ENCODE measurements at regions not wholly inside any gene's neighbourhood (a gene's known extent, or its start where the extent isn't known, plus 50 kb on each side); places are given as distances from the start of the nearest gene placed in this dataset.

DNA sequence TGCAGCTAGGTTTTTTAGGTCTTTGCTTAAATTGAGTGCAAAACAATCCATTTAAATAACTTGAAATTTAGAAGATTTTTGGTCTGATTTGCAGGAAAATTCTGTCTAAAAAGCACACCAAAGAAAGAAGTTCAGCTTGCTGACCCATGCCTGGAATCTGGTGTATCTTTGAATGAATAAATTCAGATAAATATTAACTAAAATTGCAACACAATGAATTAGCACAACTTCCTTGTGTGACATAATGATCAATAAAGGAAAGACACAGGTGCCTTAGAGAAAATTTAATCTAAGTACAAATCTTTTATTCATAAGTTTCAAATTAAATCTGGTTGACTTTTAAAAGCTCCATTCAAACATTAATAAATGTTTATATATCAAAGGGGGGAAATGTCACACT lies 791.5 kb upstream of the LCORL start:
- no peak overlapping the region for H3K9ac ChIP-seq (ENCODE audit: low read depth, low read length, poor library complexity, severe bottlenecking)
- no peak overlapping the region for H3K4me3 ChIP-seq (ENCODE audit: low read length, poor library complexity, severe bottlenecking)
- no peaks in the 10 kb centered on the region for H4K20me1 ChIP-seq (ENCODE audit: insufficient read depth, low read length, poor library complexity, severe bottlenecking)
- H3K9me3 ChIP-seq (ENCODE audit: insufficient read depth, low read depth, low read length), result no peaks in the 10 kb centered on the region
- H3K9me2 ChIP-seq (replicated peaks; ENCODE audit: low read depth, low read length), result no peaks in the 10 kb centered on the region
- H3K4me1 ChIP-seq (ENCODE audit: insufficient read depth, low read length, poor library complexity, severe bottlenecking), result no peaks in the 10 kb centered on the region
- H3K27me3 ChIP-seq (ENCODE audit: insufficient read depth, low read length, poor library complexity, severe bottlenecking), result no peaks in the 10 kb centered on the region
- H2AFZ ChIP-seq (ENCODE audit: low read length), result no peak overlapping the region
- no peaks in the 10 kb centered on the region for H3F3A ChIP-seq (ENCODE audit: low read depth)
- no peak overlapping the region for H3K4me2 ChIP-seq (ENCODE audit: low read depth, low read length, poor library complexity, severe bottlenecking)
- H3K79me2 ChIP-seq (ENCODE audit: insufficient read depth, low read length), result no peaks in the 10 kb centered on the region
- TF ChIP-seq, protein P1, sequence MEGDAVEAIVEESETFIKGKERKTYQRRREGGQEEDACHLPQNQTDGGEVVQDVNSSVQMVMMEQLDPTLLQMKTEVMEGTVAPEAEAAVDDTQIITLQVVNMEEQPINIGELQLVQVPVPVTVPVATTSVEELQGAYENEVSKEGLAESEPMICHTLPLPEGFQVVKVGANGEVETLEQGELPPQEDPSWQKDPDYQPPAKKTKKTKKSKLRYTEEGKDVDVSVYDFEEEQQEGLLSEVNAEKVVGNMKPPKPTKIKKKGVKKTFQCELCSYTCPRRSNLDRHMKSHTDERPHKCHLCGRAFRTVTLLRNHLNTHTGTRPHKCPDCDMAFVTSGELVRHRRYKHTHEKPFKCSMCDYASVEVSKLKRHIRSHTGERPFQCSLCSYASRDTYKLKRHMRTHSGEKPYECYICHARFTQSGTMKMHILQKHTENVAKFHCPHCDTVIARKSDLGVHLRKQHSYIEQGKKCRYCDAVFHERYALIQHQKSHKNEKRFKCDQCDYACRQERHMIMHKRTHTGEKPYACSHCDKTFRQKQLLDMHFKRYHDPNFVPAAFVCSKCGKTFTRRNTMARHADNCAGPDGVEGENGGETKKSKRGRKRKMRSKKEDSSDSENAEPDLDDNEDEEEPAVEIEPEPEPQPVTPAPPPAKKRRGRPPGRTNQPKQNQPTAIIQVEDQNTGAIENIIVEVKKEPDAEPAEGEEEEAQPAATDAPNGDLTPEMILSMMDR (conservative IDR thresholded peaks at IDR 0.05; ENCODE audit: low read length), result no peak
- no peak for TF ChIP-seq EZH2phosphoT487 (IDR thresholded peaks at IDR 0.05; ENCODE audit: borderline replicate concordance)
- no peaks in the 10 kb centered on the region for H3K36me3 ChIP-seq (ENCODE audit: insufficient read depth, low read length)

DNA sequence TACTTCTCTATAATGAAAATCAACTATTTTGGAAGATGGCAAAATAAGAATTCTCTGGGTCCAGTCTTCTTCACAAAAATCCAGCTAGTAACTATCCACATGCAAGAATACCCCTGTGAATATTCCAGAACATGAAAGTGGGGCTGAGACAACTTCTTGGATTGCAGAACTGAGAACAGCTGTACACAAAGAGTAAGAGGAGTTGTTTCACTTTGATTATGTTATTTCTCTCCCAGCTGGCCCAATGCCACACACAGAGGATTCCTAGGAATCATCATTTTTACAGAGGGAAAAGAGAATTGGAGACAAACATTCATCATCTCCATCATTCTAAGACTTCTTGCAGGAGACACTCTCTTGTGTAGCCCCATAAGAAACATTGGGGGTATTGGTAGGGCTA lies 782.2 kb upstream of the LCORL start:
- no peak overlapping the region for H3K4me2 ChIP-seq (ENCODE audit: low read depth, low read length, poor library complexity, severe bottlenecking)
- no peak for TF ChIP-seq EZH2phosphoT487 (IDR thresholded peaks at IDR 0.05; ENCODE audit: borderline replicate concordance)
- TF ChIP-seq, protein P1 (conservative IDR thresholded peaks at IDR 0.05; ENCODE audit: low read length), result no peak

DNA sequence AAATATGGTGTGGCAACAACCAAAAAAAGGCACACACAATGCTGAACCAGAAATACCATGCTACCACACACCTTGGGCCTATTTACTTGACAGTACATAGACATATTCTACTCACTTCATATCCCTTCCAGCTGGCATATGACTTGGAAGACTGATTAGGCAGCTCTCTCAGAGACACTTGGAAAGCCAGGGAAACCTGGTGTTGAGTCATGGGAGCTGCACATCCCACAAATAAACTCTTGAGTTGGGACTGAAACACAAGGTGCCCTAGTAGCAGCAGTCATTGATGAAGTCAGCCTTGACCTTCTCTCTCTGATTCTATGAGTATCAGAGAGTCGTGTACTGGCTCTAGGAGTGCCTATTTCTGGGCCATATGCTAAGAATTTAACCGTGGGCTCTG lies 776.6 kb upstream of the LCORL start:
- Histone ChIP-seq H2AFZ (ENCODE audit: low read length) (no peak overlapping the region), H4K20me1 (ENCODE audit: insufficient read depth, low read length, poor library complexity, severe bottlenecking) (no peaks in the 10 kb centered on the region)
- TF ChIP-seq, protein P1 (conservative IDR thresholded peaks at IDR 0.05; ENCODE audit: low read length), result no peak
- no peak for TF ChIP-seq EZH2phosphoT487 (IDR thresholded peaks at IDR 0.05; ENCODE audit: borderline replicate concordance)

More for the DNA sequence above, 782.2 kb upstream of the LCORL start:
- Histone ChIP-seq H2AFZ (ENCODE audit: low read length) (no peak overlapping the region), H3K9me3 (ENCODE audit: insufficient read depth, low read depth, low read length) (no peaks in the 10 kb centered on the region), H3F3A (ENCODE audit: low read depth) (no peaks in the 10 kb centered on the region), H3K4me3 (ENCODE audit: low read length, poor library complexity, severe bottlenecking) (no peak overlapping the region), H3K4me1 (ENCODE audit: insufficient read depth, low read length, poor library complexity, severe bottlenecking) (no peaks in the 10 kb centered on the region), H3K36me3 (ENCODE audit: insufficient read depth, low read length) (no peaks in the 10 kb centered on the region), H4K20me1 (ENCODE audit: insufficient read depth, low read length, poor library complexity, severe bottlenecking) (no peaks in the 10 kb centered on the region), H3K79me2 (ENCODE audit: insufficient read depth, low read length) (no peaks in the 10 kb centered on the region), H3K9me2 (replicated peaks; ENCODE audit: low read depth, low read length) (no peaks in the 10 kb centered on the region), H3K27me3 (ENCODE audit: insufficient read depth, low read length, poor library complexity, severe bottlenecking) (no peaks in the 10 kb centered on the region), H3K9ac (ENCODE audit: low read depth, low read length, poor library complexity, severe bottlenecking) (no peak overlapping the region)

More for the DNA sequence above, 776.6 kb upstream of the LCORL start:
- Histone ChIP-seq H3K4me2 (ENCODE audit: low read depth, low read length, poor library complexity, severe bottlenecking) (no peak overlapping the region), H3K36me3 (ENCODE audit: insufficient read depth, low read length) (no peaks in the 10 kb centered on the region), H3K79me2 (ENCODE audit: insufficient read depth, low read length) (no peaks in the 10 kb centered on the region), H3K4me3 (ENCODE audit: low read length, poor library complexity, severe bottlenecking) (no peak overlapping the region), H3K9me3 (ENCODE audit: insufficient read depth, low read depth, low read length) (no peaks in the 10 kb centered on the region), H3K9me2 (replicated peaks; ENCODE audit: low read depth, low read length) (no peaks in the 10 kb centered on the region), H3K4me1 (ENCODE audit: insufficient read depth, low read length, poor library complexity, severe bottlenecking) (no peaks in the 10 kb centered on the region), H3F3A (ENCODE audit: low read depth) (no peaks in the 10 kb centered on the region), H3K27me3 (ENCODE audit: insufficient read depth, low read length, poor library complexity, severe bottlenecking) (no peaks in the 10 kb centered on the region), H3K9ac (ENCODE audit: low read depth, low read length, poor library complexity, severe bottlenecking) (no peak overlapping the region)

All from Loucy (cell line).